AG10803 (cell line): ENCODE measurements at regions not wholly inside any gene's neighbourhood (a gene's known extent, or its start where the extent isn't known, plus 50 kb on each side); places are given as distances from the start of the nearest gene placed in this dataset.

Experiments
- DNase-seq: peaks from one replicate; pipeline ENCODE4 v3.0.0; 2010; ENCODE audit warnings: low read depth
- H3K4me3 ChIP-seq: 2 replicates; pipeline ENCODE4 v1.5.1; 2011; ENCODE audit warnings: mild to moderate bottlenecking, low read length, control low read depth
- TF ChIP-seq, protein P1 (sequence below): conservative IDR thresholded peaks from 2 replicates; pipeline ENCODE4 v1.5.1; 2011; ENCODE audit warnings: mild to moderate bottlenecking, low read length, control low read depth, inconsistent platforms

DNA sequence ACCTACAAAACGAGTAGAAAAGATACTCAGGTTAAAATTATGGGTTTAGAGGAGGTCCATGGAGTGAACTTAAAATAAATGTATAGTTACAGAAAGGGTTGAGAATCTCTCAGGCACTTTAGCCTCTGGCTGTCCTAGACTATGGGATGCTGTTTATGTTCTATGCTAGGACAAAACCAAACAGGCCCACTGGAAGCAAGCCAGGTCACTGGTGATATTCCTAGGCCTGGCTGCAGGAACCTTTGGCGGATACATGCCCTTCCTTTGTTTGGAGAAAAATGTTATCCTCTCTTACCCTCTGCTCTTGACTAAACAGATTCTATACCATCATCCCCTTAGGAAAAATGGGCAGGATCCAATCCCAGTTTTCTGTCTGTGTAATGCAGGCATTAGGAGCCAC, 90.7 kb upstream of the DUSP10 start:
- H3K4me3 ChIP-seq = no peak overlapping the region
- TF ChIP-seq, protein P1, sequence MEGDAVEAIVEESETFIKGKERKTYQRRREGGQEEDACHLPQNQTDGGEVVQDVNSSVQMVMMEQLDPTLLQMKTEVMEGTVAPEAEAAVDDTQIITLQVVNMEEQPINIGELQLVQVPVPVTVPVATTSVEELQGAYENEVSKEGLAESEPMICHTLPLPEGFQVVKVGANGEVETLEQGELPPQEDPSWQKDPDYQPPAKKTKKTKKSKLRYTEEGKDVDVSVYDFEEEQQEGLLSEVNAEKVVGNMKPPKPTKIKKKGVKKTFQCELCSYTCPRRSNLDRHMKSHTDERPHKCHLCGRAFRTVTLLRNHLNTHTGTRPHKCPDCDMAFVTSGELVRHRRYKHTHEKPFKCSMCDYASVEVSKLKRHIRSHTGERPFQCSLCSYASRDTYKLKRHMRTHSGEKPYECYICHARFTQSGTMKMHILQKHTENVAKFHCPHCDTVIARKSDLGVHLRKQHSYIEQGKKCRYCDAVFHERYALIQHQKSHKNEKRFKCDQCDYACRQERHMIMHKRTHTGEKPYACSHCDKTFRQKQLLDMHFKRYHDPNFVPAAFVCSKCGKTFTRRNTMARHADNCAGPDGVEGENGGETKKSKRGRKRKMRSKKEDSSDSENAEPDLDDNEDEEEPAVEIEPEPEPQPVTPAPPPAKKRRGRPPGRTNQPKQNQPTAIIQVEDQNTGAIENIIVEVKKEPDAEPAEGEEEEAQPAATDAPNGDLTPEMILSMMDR = no peak
- DNase-seq = no peak

DNA sequence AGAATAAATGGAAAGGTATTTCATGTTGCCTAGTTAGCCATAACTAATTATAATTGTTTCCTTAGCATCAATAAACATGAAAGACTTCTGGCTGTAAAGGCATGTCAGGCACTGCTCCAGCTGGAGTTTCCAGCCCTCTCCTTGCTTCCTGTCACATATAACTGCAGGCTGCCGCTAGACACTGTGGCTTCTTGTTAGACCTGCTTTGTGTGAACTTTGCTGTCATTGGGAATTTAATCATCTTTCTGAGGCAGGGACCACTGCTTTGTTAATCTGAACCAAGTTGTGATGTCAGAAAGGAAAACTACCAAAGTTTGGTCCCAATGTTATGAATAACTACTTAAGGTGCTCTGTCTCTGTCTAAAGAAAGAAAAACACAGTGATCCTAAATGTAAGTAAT, 90.3 kb upstream of the DUSP10 start:
- DNase-seq = no peak
- TF ChIP-seq, protein P1 = no peak
- H3K4me3 ChIP-seq = no peak overlapping the region

DNA sequence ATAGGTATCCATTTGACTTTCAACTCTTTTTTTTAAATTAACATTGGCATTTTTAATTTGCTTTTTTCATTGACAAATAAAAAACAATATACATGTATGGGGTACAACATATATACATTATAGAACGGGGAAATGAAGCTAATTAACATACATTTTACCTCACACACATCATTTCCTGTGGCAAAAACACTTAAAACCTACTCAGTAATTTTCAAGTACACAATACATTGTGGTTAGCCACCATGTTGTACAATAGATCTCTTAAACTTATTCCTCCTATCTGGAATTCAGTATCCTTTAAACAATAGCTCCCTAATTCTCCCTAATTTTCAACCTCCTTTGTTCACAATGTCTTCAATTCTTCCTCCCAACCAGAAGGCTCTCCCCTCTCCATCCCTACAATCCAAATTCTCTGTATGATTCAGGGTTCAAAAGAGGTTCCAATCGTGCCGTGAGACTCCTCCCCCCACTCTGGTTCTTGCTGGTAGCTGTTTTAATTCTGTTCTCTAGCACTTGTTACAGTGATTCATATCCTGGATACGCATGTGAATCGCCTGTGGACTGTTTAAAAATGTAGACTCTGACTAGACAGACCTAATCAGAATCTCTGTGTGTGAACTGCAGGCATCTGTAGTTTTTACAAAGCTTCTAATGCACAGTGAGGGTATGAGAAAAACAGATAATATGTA, 87.6 kb upstream of the DUSP10 start:
- TF ChIP-seq, protein P1 = peak; percentile 5; the same call in 1 of the 2 replicates
- peak; percentile 91 for DNase-seq
- H3K4me3 ChIP-seq = no peak overlapping the region

DNA sequence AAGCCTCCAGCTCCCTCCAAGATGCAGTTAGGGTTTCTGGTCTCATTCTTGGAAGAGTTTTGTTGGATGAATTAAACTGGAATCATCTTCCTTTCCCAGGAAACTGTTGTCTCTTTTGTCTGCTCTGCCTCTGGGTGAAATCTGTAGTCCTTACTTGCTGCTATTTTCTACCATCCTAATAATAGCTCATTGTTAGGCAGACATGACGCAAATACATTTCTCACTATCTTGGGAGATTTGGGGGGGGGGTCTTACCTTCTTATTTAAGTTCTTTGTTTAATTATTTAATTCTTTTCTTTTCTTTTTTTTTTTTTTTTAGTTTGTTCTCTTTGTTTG, 85.4 kb upstream of the DUSP10 start:
- H3K4me3 ChIP-seq = no peak overlapping the region
- TF ChIP-seq, protein P1 = no peak

DNA sequence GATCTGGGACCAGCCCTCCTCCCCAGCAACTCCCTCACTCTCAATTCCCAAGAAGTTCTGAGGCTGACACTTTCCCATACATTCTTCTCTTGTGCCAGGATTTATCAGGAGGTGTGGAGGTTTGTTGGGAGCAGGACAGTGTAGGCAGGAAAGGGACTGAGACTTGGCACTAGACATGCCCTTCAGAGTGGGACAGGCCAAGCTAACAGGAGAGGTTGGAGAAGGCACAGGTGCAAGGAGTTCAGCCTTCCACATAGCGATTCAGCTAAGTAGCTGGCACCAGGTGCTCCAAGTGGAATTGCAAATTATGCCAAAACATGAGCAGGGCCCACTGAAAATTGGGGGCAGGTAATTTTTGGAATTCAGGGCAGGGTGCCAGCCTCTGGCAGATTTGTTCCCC, 83.0 kb upstream of the DUSP10 start:
- TF ChIP-seq, protein P1 = no peak
- H3K4me3 ChIP-seq = no peak overlapping the region
- no peak for DNase-seq

More for the DNA sequence above, 85.4 kb upstream of the DUSP10 start:
- DNase-seq = no peak

DNA sequence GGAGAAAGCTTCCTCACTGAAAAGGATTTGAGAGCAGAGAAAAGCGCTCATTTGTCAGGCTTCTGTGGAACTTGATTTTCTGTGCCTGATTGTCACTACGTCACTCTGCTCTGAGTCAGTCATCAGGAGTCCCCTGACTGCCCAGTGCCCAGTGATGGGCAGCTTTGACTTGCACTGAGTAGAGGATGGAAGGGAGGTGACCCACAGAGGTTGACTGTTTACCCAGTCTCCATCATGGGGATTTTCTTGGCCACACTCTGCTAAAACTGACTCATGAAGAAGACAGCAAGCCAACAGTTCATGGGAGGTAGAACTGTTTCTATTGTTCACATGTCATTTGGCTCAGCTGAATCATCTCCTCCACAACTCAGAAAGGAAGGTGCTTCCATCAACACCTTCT, 82.1 kb upstream of the DUSP10 start:
- TF ChIP-seq, protein P1 = no peak
- H3K4me3 ChIP-seq = no peak overlapping the region
- peak; percentile 63 for DNase-seq

DNA sequence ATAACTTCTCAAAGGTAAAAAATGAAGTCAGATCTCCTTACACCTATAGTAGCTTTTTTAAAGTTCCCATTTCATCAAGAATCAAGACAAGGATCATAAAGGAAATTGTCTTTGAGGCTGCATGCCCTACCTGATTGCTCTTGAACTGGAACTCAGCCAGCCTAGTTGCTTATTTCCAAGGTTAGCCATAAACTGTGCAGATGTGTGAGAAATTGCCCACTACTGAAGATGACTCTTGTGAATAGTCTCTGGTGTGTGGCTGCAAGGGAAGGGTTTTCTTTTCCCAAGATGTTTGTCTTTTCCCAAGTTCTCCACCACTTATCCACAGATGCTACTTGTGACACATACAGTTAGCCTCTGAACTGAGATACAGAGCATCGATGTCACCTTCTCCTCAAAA, 81.7 kb upstream of the DUSP10 start:
- TF ChIP-seq, protein P1 = no peak
- H3K4me3 ChIP-seq = no peak overlapping the region
- no peak for DNase-seq
